Breast epithelium (tissue), 4 donors: ENCODE measurements at regions not wholly inside any gene's neighbourhood (a gene's known extent, or its start where the extent isn't known, plus 50 kb on each side); places are given as distances from the start of the nearest gene placed in this dataset.

Experiments used
- DNase-seq, 2 donors: peaks; one replicate each; pipeline ENCODE4 v3.0.0-alpha.2; 2019; ENCODE audit warnings: low spot score in 2 of 2
- H3K27ac ChIP-seq, 2 donors: fragments of 200-600 bp; sonication (generic) in 1 of 2; one replicate each; pipeline ENCODE4 v1.5.1; 2016 to 2019; ENCODE audit warnings: mild to moderate bottlenecking in 1 of 2
- H3K27me3 ChIP-seq, 2 donors: fragments of 200-600 bp; sonication (generic) in 1 of 2; one replicate each; pipeline versions ENCODE4 v1.5.1 to v1.6.0; 2017 to 2019; ENCODE audit warnings: control low read depth in 1 of 2, mild to moderate bottlenecking in 1 of 2
- H3K36me3 ChIP-seq: fragments of 200-600 bp; one replicate; pipeline ENCODE4 v1.5.1; 2019
- H3K4me1 ChIP-seq, 2 donors: fragments of 200-600 bp; sonication (generic); one replicate each; pipeline ENCODE4 v1.5.1; 2016 to 2019; ENCODE audit warnings: control low read depth in 1 of 2
- H3K4me3 ChIP-seq, 3 donors: fragments of 200-600 bp; sonication (generic); 1 replicate in 2 of 3; 2 replicates in 1 of 3; pipeline ENCODE4 v1.5.1; 2016 to 2019; ENCODE audit warnings: mild to moderate bottlenecking in 3 of 3, moderate library complexity in 2 of 3
- H3K9me3 ChIP-seq, 2 donors: fragments of 200-600 bp; sonication (generic) in 1 of 2; one replicate each; pipeline ENCODE4 v1.5.1; 2016 to 2019; ENCODE audit warnings: control low read depth in 1 of 2
- CTCF ChIP-seq, 3 donors: fragments of 450-650 bp; IDR thresholded peaks; one replicate each; pipeline ENCODE4 v1.5.1; 2016 to 2017; ENCODE audit warnings: antibody characterized with exemption in 3 of 3, mild to moderate bottlenecking in 3 of 3, moderate library complexity in 3 of 3
- POLR2A ChIP-seq: fragments of 450-650 bp; IDR thresholded peaks from one replicate; pipeline ENCODE4 v1.6.1; 2016; ENCODE audit warnings: antibody characterized with exemption, mild to moderate bottlenecking, moderate library complexity
- POLR2AphosphoS5 ChIP-seq, 3 donors: sonication (generic); formaldehyde crosslinking; IDR thresholded peaks; one replicate each; pipeline ENCODE4 v1.6.1; 2017; ENCODE audit warnings: antibody characterized with exemption in 3 of 3
- intact Hi-C: fragments of 100-400 bp; cut with DNase I; formaldehyde crosslinking; loops from one replicate; pipeline ENCODE4 v1.15.1; 2023; ENCODE audit warnings: low total_unique reads

- intact Hi-C loops, result no loop called here
- TF ChIP-seq POLR2A, result no peak
- no peak for TF ChIP-seq CTCF (IDR thresholded peaks at IDR 0.05)
- no peak for TF ChIP-seq POLR2AphosphoS5 (IDR thresholded peaks at IDR 0.05)
- peaks cover 4 to 14% of the 10 kb centered on the region in 2 donors for H3K9me3 ChIP-seq
- H3K27me3 ChIP-seq, result no peaks in the 10 kb centered on the region
- no peaks in the 10 kb centered on the region for H3K4me1 ChIP-seq
- DNase-seq, result no peak
- H3K36me3 ChIP-seq, result no peaks in the 10 kb centered on the region
- no peak overlapping the region for H3K27ac ChIP-seq
- H3K4me3 ChIP-seq, result no peak overlapping the region
These were observed 167.6 kb downstream of the AKR1D1 start for GRCh38 chr7:138243836-138244235.

- TF ChIP-seq POLR2A (no peak), CTCF (IDR thresholded peaks at IDR 0.05) (no peak), POLR2AphosphoS5 (IDR thresholded peaks at IDR 0.05) (no peak)
- DNase-seq, result no peak
- Histone ChIP-seq H3K4me3 (no peak overlapping the region), H3K9me3 (peaks cover 4 to 9% of the 10 kb centered on the region in 2 donors), H3K36me3 (no peaks in the 10 kb centered on the region), H3K27me3 (no peaks in the 10 kb centered on the region), H3K27ac (no peak overlapping the region), H3K4me1 (no peaks in the 10 kb centered on the region)
- intact Hi-C loops, result no loop called here
These were observed 168.3 kb downstream of the AKR1D1 start for GRCh38 chr7:138244606-138245005.

GRCh38 chr7:138245216-138245615, 169.0 kb downstream of the AKR1D1 start:
- no peaks in the 10 kb centered on the region for H3K36me3 ChIP-seq
- TF ChIP-seq POLR2AphosphoS5 (IDR thresholded peaks at IDR 0.05) (no peak), POLR2A (no peak), CTCF (IDR thresholded peaks at IDR 0.05) (no peak)
- intact Hi-C loops, result no loop called here
- no peaks in the 10 kb centered on the region for H3K4me1 ChIP-seq
- H3K27ac ChIP-seq, result no peak overlapping the region
- no peak overlapping the region for H3K4me3 ChIP-seq
- no peak for DNase-seq
- peaks cover 4 to 9% of the 10 kb centered on the region in 2 donors for H3K9me3 ChIP-seq
- H3K27me3 ChIP-seq, result no peaks in the 10 kb centered on the region

GRCh38 chr7:138245682-138246081, 169.4 kb downstream of the AKR1D1 start:
- intact Hi-C loops, result no loop called here
- H3K4me1 ChIP-seq, result no peaks in the 10 kb centered on the region
- DNase-seq, result no peak

GRCh38 chr7:138246428-138246827, 170.2 kb downstream of the AKR1D1 start:
- no peaks in the 10 kb centered on the region for H3K36me3 ChIP-seq
- TF ChIP-seq POLR2AphosphoS5 (IDR thresholded peaks at IDR 0.05) (no peak), POLR2A (no peak), CTCF (IDR thresholded peaks at IDR 0.05) (no peak)
- H3K4me3 ChIP-seq, result no peak overlapping the region
- no peak overlapping the region for H3K27ac ChIP-seq
- no peak for DNase-seq
- intact Hi-C loops, result no loop called here
- H3K27me3 ChIP-seq, result no peaks in the 10 kb centered on the region
- H3K9me3 ChIP-seq, result peaks cover 4 to 9% of the 10 kb centered on the region in 2 donors
- H3K4me1 ChIP-seq, result no peaks in the 10 kb centered on the region

More at GRCh38 chr7:138245682-138246081, 169.4 kb downstream of the AKR1D1 start:
- no peak for TF ChIP-seq CTCF (IDR thresholded peaks at IDR 0.05)
- no peak for TF ChIP-seq POLR2A
- no peak for TF ChIP-seq POLR2AphosphoS5 (IDR thresholded peaks at IDR 0.05)
- no peak overlapping the region for H3K27ac ChIP-seq
- H3K27me3 ChIP-seq, result no peaks in the 10 kb centered on the region
- H3K9me3 ChIP-seq, result peaks cover 4 to 9% of the 10 kb centered on the region in 2 donors
- H3K36me3 ChIP-seq, result no peaks in the 10 kb centered on the region
- no peak overlapping the region for H3K4me3 ChIP-seq
